Liver (tissue), 8 donors: ENCODE measurements at regions not wholly inside any gene's neighbourhood (a gene's known extent, or its start where the extent isn't known, plus 50 kb on each side); places are given as distances from the start of the nearest gene placed in this dataset.

Source experiments
- DNase-seq: peaks from one replicate; pipeline ENCODE4 v3.0.0-alpha.2; 2017; ENCODE audit warnings: low spot score
- H3K27ac ChIP-seq, 2 donors: one replicate each; pipeline ENCODE4 v1.7.0; 2013; ENCODE audit warnings: inconsistent platforms in 2 of 2, low read length in 2 of 2, control low read depth in 1 of 2, low read depth in 1 of 2, mild to moderate bottlenecking in 1 of 2
- H3K27me3 ChIP-seq, 4 donors: one replicate each; pipeline versions ENCODE4 v1.6.1 to v1.7.0; 2013; ENCODE audit warnings: low read length in 3 of 4, inconsistent platforms in 1 of 4, mild to moderate bottlenecking in 1 of 4, moderate library complexity in 1 of 4; ENCODE audit not compliant: control insufficient read depth in 4 of 4, insufficient read depth in 4 of 4
- H3K36me3 ChIP-seq, 4 donors: one replicate each; pipeline versions ENCODE4 v1.6.1 to v1.7.0; 2013; ENCODE audit warnings: low read length in 3 of 4, mild to moderate bottlenecking in 3 of 4, low read depth in 1 of 4, moderate library complexity in 1 of 4; ENCODE audit not compliant: control insufficient read depth in 4 of 4, insufficient read depth in 3 of 4
- H3K4me1 ChIP-seq, 4 donors: one replicate each; pipeline versions ENCODE4 v1.6.1 to v1.7.0; 2013; ENCODE audit warnings: low read length in 3 of 4, mild to moderate bottlenecking in 3 of 4, moderate library complexity in 1 of 4; ENCODE audit not compliant: control insufficient read depth in 4 of 4, insufficient read depth in 4 of 4
- H3K4me3 ChIP-seq, 3 donors: one replicate each; pipeline versions ENCODE4 v1.6.1 to v1.7.0; 2013; ENCODE audit warnings: low read length in 3 of 3, control low read depth in 1 of 3, low read depth in 1 of 3, mild to moderate bottlenecking in 1 of 3
- H3K9ac ChIP-seq, 2 donors: one replicate each; pipeline ENCODE4 v1.7.0; 2013; ENCODE audit warnings: low read length in 2 of 2, mild to moderate bottlenecking in 2 of 2, moderate library complexity in 2 of 2, control low read depth in 1 of 2, low read depth in 1 of 2
- H3K9me3 ChIP-seq, 4 donors: one replicate each; pipeline versions ENCODE4 v1.6.1 to v1.7.0; 2013; ENCODE audit warnings: low read length in 3 of 4; ENCODE audit not compliant: control insufficient read depth in 4 of 4
- EGR1 ChIP-seq, 2 donors: IDR thresholded peaks; 2 replicates each; pipeline ENCODE4 v1.6.1; 2016 to 2018; ENCODE audit warnings: antibody characterized with exemption in 2 of 2, low read depth in 2 of 2
- FOXA1 ChIP-seq: IDR thresholded peaks from 2 replicates; pipeline ENCODE4 v1.6.1; 2016; ENCODE audit warnings: antibody characterized with exemption
- FOXA2 ChIP-seq: IDR thresholded peaks from 2 replicates; pipeline ENCODE4 v1.6.1; 2016; ENCODE audit warnings: antibody characterized with exemption
- GABPA ChIP-seq, 2 donors: IDR thresholded peaks in 1 of 2; conservative IDR thresholded peaks in 1 of 2; 2 replicates each; pipeline ENCODE4 v1.6.1; 2016; ENCODE audit warnings: antibody characterized with exemption in 2 of 2, mild to moderate bottlenecking in 1 of 2, moderate library complexity in 1 of 2
- HNF4A ChIP-seq, 2 donors: conservative IDR thresholded peaks; 2 replicates each; pipeline ENCODE4 v1.6.1; 2016; ENCODE audit warnings: antibody characterized with exemption in 2 of 2, mild to moderate bottlenecking in 2 of 2
- HNF4G ChIP-seq: IDR thresholded peaks from 2 replicates; pipeline ENCODE4 v1.6.1; 2016; ENCODE audit warnings: antibody characterized with exemption
- JUND ChIP-seq, 2 donors: IDR thresholded peaks; 2 replicates each; pipeline ENCODE4 v1.6.1; 2016; ENCODE audit warnings: antibody characterized with exemption in 2 of 2
- NR2F2 ChIP-seq: IDR thresholded peaks from 2 replicates; pipeline ENCODE4 v1.6.1; 2016; ENCODE audit warnings: antibody characterized with exemption
- RAD21 ChIP-seq, 2 donors: IDR thresholded peaks; 2 replicates each; pipeline ENCODE4 v1.6.1; 2016; ENCODE audit warnings: antibody characterized with exemption in 2 of 2, mild to moderate bottlenecking in 2 of 2
- RXRA ChIP-seq, 2 donors: IDR thresholded peaks; 2 replicates each; pipeline ENCODE4 v1.6.1; 2017 to 2018; ENCODE audit warnings: antibody characterized with exemption in 2 of 2, mild to moderate bottlenecking in 1 of 2
- SP1 ChIP-seq: IDR thresholded peaks from 2 replicates; pipeline ENCODE4 v1.6.1; 2018; ENCODE audit warnings: antibody characterized with exemption, mild to moderate bottlenecking
- TAF1 ChIP-seq: conservative IDR thresholded peaks from 2 replicates; pipeline ENCODE4 v1.6.1; 2016; ENCODE audit warnings: antibody characterized with exemption, mild to moderate bottlenecking
- YY1 ChIP-seq: IDR thresholded peaks from 2 replicates; pipeline ENCODE4 v1.6.1; 2016; ENCODE audit warnings: antibody characterized with exemption, mild to moderate bottlenecking
- WGBS: extraction: QIAGEN DNeasy Blood & Tissue Kit; methylation state at CpG from one replicate; pipeline ENCODE4 v1.1.7; 2013; 5-methylcytosine and 5-hydroxymethylcytosine counted together
- TF ChIP-seq, protein P1 (sequence below): IDR thresholded peaks from 2 replicates; pipeline ENCODE4 v1.6.1; 2016; ENCODE audit warnings: antibody characterized with exemption, mild to moderate bottlenecking
- TF ChIP-seq, protein P2 (sequence below): fragments of 150-350 bp; IDR thresholded peaks from 2 replicates; pipeline ENCODE4 v1.5.1; 2017; ENCODE audit warnings: improper control_type of control experiment, low read depth, low read length; ENCODE audit not compliant: missing input control
- TF ChIP-seq, protein P3 (sequence below): IDR thresholded peaks from 2 replicates; pipeline ENCODE4 v1.6.1; 2016; ENCODE audit warnings: antibody characterized with exemption
- TF ChIP-seq, protein P4 (sequence below): IDR thresholded peaks from 2 replicates; pipeline ENCODE4 v1.6.1; 2016; ENCODE audit warnings: antibody characterized with exemption
- TF ChIP-seq, protein P5 (sequence below): IDR thresholded peaks from 2 replicates; pipeline ENCODE4 v1.6.1; 2016; ENCODE audit warnings: antibody characterized with exemption
- donor health status: healthy.
- donor health status: healthy.
- donor health status: healthy.
- donor health status: healthy.
- donor health status: healthy.

DNA sequence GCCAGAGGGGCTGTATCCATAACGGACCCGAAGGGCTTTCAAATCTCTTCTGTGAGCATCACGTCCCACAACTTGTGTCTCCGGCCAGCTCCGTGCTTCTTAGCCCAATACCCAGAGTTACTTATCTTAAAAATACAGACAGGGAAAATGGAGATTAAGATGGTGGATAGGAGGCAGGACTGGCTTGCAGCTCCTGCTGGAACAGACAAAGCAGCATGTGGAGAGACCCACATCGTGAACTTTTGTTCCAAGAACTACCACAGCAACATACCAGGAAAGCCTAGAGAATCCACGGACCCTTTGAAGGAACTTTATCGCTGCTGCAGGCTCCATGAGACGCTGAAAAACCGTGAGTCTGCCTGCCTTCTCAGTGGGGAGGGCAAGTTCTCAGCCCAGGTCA, 113.7 kb downstream of the RNASET2 start:
- no peaks in the 10 kb centered on the region for H3K36me3 ChIP-seq
- H3K27ac ChIP-seq = no peak overlapping the region
- no peak for DNase-seq
- no peak overlapping the region for H3K9ac ChIP-seq
- peaks cover 0 to 5% (median 1%) of the 10 kb centered on the region in 4 donors for H3K9me3 ChIP-seq
- WGBS = 86% methylated on average over 10 of the region's 10 CpGs
- no peak for TF ChIP-seq YY1
- TF ChIP-seq FOXA2 = no peak
- TF ChIP-seq, protein P1, sequence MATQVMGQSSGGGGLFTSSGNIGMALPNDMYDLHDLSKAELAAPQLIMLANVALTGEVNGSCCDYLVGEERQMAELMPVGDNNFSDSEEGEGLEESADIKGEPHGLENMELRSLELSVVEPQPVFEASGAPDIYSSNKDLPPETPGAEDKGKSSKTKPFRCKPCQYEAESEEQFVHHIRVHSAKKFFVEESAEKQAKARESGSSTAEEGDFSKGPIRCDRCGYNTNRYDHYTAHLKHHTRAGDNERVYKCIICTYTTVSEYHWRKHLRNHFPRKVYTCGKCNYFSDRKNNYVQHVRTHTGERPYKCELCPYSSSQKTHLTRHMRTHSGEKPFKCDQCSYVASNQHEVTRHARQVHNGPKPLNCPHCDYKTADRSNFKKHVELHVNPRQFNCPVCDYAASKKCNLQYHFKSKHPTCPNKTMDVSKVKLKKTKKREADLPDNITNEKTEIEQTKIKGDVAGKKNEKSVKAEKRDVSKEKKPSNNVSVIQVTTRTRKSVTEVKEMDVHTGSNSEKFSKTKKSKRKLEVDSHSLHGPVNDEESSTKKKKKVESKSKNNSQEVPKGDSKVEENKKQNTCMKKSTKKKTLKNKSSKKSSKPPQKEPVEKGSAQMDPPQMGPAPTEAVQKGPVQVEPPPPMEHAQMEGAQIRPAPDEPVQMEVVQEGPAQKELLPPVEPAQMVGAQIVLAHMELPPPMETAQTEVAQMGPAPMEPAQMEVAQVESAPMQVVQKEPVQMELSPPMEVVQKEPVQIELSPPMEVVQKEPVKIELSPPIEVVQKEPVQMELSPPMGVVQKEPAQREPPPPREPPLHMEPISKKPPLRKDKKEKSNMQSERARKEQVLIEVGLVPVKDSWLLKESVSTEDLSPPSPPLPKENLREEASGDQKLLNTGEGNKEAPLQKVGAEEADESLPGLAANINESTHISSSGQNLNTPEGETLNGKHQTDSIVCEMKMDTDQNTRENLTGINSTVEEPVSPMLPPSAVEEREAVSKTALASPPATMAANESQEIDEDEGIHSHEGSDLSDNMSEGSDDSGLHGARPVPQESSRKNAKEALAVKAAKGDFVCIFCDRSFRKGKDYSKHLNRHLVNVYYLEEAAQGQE = no peak
- TF ChIP-seq EGR1 (IDR thresholded peaks at IDR 0.05; ENCODE audit: low read depth in 2 of 2) = no peak
- TF ChIP-seq HNF4A (conservative IDR thresholded peaks at IDR 0.05) = no peak
- TF ChIP-seq NR2F2 = no peak
- no peak for TF ChIP-seq JUND (IDR thresholded peaks at IDR 0.05)
- TF ChIP-seq TAF1 = no peak
- TF ChIP-seq RAD21 (IDR thresholded peaks at IDR 0.05) = no peak
- no peak overlapping the region for H3K4me3 ChIP-seq
- no peaks in the 10 kb centered on the region for H3K4me1 ChIP-seq
- H3K27me3 ChIP-seq = no peaks in the 10 kb centered on the region

DNA sequence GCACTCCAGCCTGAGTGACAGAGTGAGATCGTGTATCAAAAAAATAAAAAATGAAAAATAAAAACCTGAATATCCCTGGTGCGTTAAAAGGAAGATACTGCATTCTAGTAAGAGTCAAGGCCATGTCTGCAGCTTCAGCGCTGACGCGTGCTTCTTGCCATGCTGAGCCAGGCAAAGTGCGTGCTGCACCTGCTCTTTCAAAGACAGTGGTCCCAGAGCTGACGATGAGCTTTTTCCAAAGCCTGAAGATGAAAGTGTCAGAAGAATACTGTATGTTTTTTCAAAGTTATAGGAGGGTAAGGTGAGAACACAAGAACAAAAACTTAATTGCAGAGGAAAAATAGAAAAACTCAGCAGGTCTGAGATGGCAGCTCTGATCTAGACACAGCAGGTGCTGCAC, 115.1 kb downstream of the RNASET2 start:
- WGBS = 92% methylated on average over 7 of the region's 7 CpGs
- no peaks in the 10 kb centered on the region for H3K36me3 ChIP-seq
- no peak overlapping the region for H3K27ac ChIP-seq
- no peak overlapping the region for H3K4me3 ChIP-seq
- DNase-seq = no peak
- TF ChIP-seq, protein P2, sequence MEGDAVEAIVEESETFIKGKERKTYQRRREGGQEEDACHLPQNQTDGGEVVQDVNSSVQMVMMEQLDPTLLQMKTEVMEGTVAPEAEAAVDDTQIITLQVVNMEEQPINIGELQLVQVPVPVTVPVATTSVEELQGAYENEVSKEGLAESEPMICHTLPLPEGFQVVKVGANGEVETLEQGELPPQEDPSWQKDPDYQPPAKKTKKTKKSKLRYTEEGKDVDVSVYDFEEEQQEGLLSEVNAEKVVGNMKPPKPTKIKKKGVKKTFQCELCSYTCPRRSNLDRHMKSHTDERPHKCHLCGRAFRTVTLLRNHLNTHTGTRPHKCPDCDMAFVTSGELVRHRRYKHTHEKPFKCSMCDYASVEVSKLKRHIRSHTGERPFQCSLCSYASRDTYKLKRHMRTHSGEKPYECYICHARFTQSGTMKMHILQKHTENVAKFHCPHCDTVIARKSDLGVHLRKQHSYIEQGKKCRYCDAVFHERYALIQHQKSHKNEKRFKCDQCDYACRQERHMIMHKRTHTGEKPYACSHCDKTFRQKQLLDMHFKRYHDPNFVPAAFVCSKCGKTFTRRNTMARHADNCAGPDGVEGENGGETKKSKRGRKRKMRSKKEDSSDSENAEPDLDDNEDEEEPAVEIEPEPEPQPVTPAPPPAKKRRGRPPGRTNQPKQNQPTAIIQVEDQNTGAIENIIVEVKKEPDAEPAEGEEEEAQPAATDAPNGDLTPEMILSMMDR = no peak
- TF ChIP-seq GABPA (IDR thresholded peaks at IDR 0.05 in 1 of 2, conservative IDR thresholded peaks at IDR 0.05 in 1 of 2) (no peak), YY1 (no peak), HNF4G (no peak), HNF4A (conservative IDR thresholded peaks at IDR 0.05) (no peak), SP1 (no peak), JUND (IDR thresholded peaks at IDR 0.05) (no peak), NR2F2 (no peak), TAF1 (no peak), RXRA (IDR thresholded peaks at IDR 0.05) (no peak), EGR1 (IDR thresholded peaks at IDR 0.05; ENCODE audit: low read depth in 2 of 2) (no peak), FOXA2 (no peak), FOXA1 (no peak), RAD21 (IDR thresholded peaks at IDR 0.05) (no peak)
- TF ChIP-seq, protein P3, sequence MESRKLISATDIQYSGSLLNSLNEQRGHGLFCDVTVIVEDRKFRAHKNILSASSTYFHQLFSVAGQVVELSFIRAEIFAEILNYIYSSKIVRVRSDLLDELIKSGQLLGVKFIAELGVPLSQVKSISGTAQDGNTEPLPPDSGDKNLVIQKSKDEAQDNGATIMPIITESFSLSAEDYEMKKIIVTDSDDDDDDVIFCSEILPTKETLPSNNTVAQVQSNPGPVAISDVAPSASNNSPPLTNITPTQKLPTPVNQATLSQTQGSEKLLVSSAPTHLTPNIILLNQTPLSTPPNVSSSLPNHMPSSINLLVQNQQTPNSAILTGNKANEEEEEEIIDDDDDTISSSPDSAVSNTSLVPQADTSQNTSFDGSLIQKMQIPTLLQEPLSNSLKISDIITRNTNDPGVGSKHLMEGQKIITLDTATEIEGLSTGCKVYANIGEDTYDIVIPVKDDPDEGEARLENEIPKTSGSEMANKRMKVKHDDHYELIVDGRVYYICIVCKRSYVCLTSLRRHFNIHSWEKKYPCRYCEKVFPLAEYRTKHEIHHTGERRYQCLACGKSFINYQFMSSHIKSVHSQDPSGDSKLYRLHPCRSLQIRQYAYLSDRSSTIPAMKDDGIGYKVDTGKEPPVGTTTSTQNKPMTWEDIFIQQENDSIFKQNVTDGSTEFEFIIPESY = no peak
- TF ChIP-seq, protein P1 = no peak
- TF ChIP-seq, protein P4, sequence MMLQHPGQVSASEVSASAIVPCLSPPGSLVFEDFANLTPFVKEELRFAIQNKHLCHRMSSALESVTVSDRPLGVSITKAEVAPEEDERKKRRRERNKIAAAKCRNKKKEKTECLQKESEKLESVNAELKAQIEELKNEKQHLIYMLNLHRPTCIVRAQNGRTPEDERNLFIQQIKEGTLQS = no peak
- TF ChIP-seq, protein P5, sequence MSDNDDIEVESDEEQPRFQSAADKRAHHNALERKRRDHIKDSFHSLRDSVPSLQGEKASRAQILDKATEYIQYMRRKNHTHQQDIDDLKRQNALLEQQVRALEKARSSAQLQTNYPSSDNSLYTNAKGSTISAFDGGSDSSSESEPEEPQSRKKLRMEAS = no peak
- H3K9ac ChIP-seq = no peak overlapping the region
- no peaks in the 10 kb centered on the region for H3K4me1 ChIP-seq
- no peaks in the 10 kb centered on the region for H3K27me3 ChIP-seq
- H3K9me3 ChIP-seq = no peaks in the 10 kb centered on the region
